Gastroesophageal sphincter (tissue), 3 donors: ENCODE measurements at regions not wholly inside any gene's neighbourhood (a gene's known extent, or its start where the extent isn't known, plus 50 kb on each side); places are given as distances from the start of the nearest gene placed in this dataset.

Experiments used
- CTCF ChIP-seq, 4 experiments: fragments of 200-600 bp in 2 of 4; fragments of 450-650 bp in 2 of 4; sonication (generic) in 1 of 4; IDR thresholded peaks; one replicate each; pipeline ENCODE4 v1.5.1; 2017 to 2019; ENCODE audit warnings: antibody characterized with exemption in 4 of 4, mild to moderate bottlenecking in 2 of 4, moderate library complexity in 2 of 4
- EP300 ChIP-seq: sonication (generic); formaldehyde crosslinking; IDR thresholded peaks from one replicate; pipeline ENCODE4 v1.6.1; 2017; ENCODE audit warnings: antibody characterized with exemption, mild to moderate bottlenecking
- POLR2A ChIP-seq, 2 donors: fragments of 450-650 bp; IDR thresholded peaks; one replicate each; pipeline ENCODE4 v1.6.1; 2017; ENCODE audit warnings: antibody characterized with exemption in 2 of 2, mild to moderate bottlenecking in 2 of 2, moderate library complexity in 1 of 2
- POLR2AphosphoS5 ChIP-seq: sonication (generic); formaldehyde crosslinking; IDR thresholded peaks from one replicate; pipeline ENCODE4 v1.6.1; 2017; ENCODE audit warnings: antibody characterized with exemption

GRCh38 chr10:3535001-3535400 is 250.0 kb downstream of the KLF6 start:
- TF ChIP-seq CTCF (IDR thresholded peaks at IDR 0.05) (no peak), POLR2A (IDR thresholded peaks at IDR 0.05) (no peak), EP300 (no peak), POLR2AphosphoS5 (no peak)
